ENCODE measurements at regions not wholly inside any gene's neighbourhood (a gene's known extent, or its start where the extent isn't known, plus 50 kb on each side); places are given as distances from the start of the nearest gene placed in this dataset.
A peak's percentile ranks its signal among the peaks of the same experiment; 100 is the strongest.

DNA sequence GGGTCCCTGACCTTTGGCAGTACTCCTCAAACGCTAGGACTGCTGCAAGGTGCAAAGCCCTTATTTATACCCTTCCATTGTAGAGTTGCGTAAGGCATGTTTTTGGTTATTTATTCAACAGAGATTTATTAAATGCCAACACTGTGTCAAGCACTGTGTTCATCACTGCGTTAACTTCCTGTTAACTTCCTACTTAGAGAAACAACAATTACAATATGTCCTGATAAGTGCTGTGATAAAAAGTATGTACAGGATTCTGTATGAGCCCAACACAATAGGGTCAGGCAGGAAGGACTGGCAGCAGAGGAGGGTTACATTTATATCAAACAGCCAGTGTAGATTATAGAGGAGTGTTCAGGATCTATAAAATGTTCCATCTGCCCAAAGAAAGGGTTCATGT lies 812.8 kb upstream of the API5 start:
- TF ChIP-seq POU2F2 (IDR thresholded peaks at IDR 0.05; ENCODE audit: low read depth, low read length) (no peak), PAX5 (IDR thresholded peaks at IDR 0.05; ENCODE audit: insufficient read depth, low read length, severe bottlenecking) (no peak), SPI1 (IDR thresholded peaks at IDR 0.05; ENCODE audit: low read depth, low read length) (no peak), TAF1 (IDR thresholded peaks at IDR 0.05; ENCODE audit: low read depth, low read length) (no peak), POLR2AphosphoS5 (IDR thresholded peaks at IDR 0.05; ENCODE audit: low read depth, low read length) (no peak), POLR2A (IDR thresholded peaks at IDR 0.05; ENCODE audit: low read depth, low read length) (no peak)
- FAIRE-seq (no peak), DNase-seq (ENCODE audit: insufficient read length, low spot score) (no peak)

DNA sequence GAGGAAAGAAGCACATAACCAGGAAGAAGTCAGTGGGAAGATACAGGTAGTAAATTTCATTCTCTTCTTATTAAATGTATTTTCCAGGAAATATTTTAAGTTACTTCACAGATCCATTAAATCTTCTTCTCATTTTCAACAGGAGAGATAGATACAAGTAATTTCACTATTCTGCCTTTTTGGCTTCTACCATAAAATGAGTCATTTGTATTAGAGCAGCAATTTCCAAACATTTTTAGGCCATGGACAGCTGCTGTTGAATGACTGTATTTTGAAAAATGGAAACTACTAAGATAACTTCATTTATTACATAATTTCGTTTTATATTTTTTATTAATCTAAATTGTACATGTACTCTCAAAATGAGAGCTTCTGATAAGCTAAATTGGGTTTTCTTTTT lies 809.6 kb upstream of the API5 start:
- TF ChIP-seq POLR2AphosphoS5 (IDR thresholded peaks at IDR 0.05; ENCODE audit: low read depth, low read length) (no peak), SPI1 (IDR thresholded peaks at IDR 0.05; ENCODE audit: low read depth, low read length) (no peak)
- FAIRE-seq = no peak

DNA sequence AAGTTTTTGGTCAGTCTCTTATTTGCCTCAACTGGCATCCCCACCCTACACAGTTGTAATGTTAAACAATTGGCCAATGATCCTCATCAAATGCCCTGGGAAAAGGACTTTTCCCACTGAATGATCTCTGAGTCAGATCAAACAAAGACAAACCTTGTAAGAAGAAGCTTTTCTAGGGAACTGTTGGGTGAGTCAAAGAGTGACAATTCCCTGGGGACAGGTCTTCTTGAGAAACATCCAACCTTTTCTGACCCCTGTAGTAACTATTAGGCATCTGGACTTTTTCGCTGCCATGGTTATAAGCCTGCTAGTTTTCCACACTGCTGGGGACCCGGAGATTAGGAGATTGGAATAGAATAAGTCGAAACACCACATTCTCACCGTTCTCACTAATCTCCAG lies 789.8 kb upstream of the API5 start:
- no peak for TF ChIP-seq SPI1 (IDR thresholded peaks at IDR 0.05; ENCODE audit: low read depth, low read length)
- TF ChIP-seq PAX5 (IDR thresholded peaks at IDR 0.05; ENCODE audit: insufficient read depth, low read length, severe bottlenecking) = no peak
- no peak for TF ChIP-seq POLR2A (IDR thresholded peaks at IDR 0.05; ENCODE audit: low read depth, low read length)
- TF ChIP-seq TAF1 (IDR thresholded peaks at IDR 0.05; ENCODE audit: low read depth, low read length) = no peak
- TF ChIP-seq POLR2AphosphoS5 (IDR thresholded peaks at IDR 0.05; ENCODE audit: low read depth, low read length) = no peak
- FAIRE-seq (no peak), DNase-seq (ENCODE audit: insufficient read length, low spot score) (no peak)

More for the DNA sequence above, 809.6 kb upstream of the API5 start:
- DNase-seq (ENCODE audit: insufficient read length, low spot score) = no peak

DNA sequence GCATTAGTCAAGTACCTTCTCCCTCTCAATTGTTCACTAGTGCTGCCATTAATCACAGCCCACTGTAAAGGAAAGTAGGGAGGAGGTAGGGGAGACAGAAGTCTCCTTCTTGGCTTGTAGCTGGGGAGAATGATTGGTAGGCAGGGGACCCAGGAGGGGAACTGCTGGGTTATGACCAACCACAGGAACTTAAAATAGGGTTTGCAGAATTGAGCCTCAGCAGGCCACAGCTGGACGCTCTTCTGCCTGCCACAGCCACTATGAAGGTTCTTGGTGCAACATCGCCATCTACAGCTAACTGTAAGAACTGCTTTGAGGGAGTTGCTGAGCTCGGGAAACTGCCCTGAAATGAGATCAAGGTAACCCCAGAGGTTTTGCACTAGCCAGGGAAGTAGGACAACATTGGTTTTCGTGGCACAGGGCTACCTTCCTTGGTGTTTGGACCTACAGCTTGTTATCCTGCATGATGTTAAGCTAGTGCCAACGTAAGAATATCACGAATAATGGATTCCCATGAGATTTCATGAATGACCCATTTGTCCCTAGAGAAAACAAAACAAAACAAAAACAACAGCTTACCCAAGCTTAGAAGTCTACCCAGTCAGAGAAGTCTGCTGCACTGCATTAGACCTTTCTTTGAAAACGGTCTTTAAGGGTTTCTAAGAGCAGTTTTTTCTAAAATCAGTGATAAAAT lies 787.1 kb upstream of the API5 start:
- peak; percentile 69 for FAIRE-seq
- no peak for TF ChIP-seq POLR2A (IDR thresholded peaks at IDR 0.05; ENCODE audit: low read depth, low read length)
- no peak for TF ChIP-seq TAF1 (IDR thresholded peaks at IDR 0.05; ENCODE audit: low read depth, low read length)
- no peak for TF ChIP-seq PAX5 (IDR thresholded peaks at IDR 0.05; ENCODE audit: insufficient read depth, low read length, severe bottlenecking)
- no peak for TF ChIP-seq SPI1 (IDR thresholded peaks at IDR 0.05; ENCODE audit: low read depth, low read length)
- no peak for TF ChIP-seq POU2F2 (IDR thresholded peaks at IDR 0.05; ENCODE audit: low read depth, low read length)
- no peak for TF ChIP-seq POLR2AphosphoS5 (IDR thresholded peaks at IDR 0.05; ENCODE audit: low read depth, low read length)
- DNase-seq (ENCODE audit: insufficient read length, low spot score) = peak; percentile 8

DNA sequence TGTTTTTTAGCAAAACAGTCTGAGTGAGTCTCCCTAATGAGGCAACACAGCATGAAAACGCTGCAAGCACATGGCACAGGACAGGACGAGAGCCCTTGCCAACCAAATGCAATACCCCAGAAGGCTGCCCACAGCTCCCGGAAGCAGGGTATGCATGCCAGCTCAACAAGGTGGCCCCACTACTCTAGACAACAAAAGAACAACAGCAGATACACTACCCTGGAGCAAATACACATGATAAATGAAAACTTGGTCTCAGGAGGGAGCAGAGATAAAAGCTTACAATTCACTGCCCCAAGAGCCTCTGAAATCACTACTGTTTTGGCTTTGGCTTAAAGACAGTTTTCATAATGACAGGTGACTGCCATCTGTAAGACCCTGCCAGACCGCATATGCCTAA lies 785.4 kb upstream of the API5 start:
- FAIRE-seq (no peak), DNase-seq (ENCODE audit: insufficient read length, low spot score) (no peak)
- TF ChIP-seq SPI1 (IDR thresholded peaks at IDR 0.05; ENCODE audit: low read depth, low read length) (no peak), TAF1 (IDR thresholded peaks at IDR 0.05; ENCODE audit: low read depth, low read length) (no peak), POU2F2 (IDR thresholded peaks at IDR 0.05; ENCODE audit: low read depth, low read length) (no peak), PAX5 (IDR thresholded peaks at IDR 0.05; ENCODE audit: insufficient read depth, low read length, severe bottlenecking) (no peak), POLR2AphosphoS5 (IDR thresholded peaks at IDR 0.05; ENCODE audit: low read depth, low read length) (no peak), POLR2A (IDR thresholded peaks at IDR 0.05; ENCODE audit: low read depth, low read length) (no peak)

DNA sequence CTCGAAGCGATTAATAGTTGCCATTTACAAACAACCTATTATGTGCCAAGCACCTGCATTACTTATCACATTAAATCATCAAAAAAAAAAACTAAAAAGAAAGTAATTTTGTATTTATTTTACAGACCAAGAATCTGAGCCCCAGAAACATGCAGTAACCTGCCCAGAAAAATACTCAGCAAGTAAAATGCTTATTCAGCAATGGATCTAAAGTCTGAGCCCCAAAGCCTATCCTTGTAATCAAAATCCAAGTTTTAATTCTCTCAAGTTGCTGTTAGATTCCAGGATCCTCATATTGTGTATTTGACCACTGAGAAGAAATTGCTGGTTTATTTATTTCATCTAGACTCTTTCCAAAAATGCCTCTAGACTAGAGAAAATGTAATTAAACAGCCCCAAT lies 783.3 kb upstream of the API5 start:
- FAIRE-seq (no peak), DNase-seq (ENCODE audit: insufficient read length, low spot score) (no peak)
- no peak for TF ChIP-seq TAF1 (IDR thresholded peaks at IDR 0.05; ENCODE audit: low read depth, low read length)
- TF ChIP-seq SPI1 (IDR thresholded peaks at IDR 0.05; ENCODE audit: low read depth, low read length) = no peak
- TF ChIP-seq POLR2A (IDR thresholded peaks at IDR 0.05; ENCODE audit: low read depth, low read length) = no peak

DNA sequence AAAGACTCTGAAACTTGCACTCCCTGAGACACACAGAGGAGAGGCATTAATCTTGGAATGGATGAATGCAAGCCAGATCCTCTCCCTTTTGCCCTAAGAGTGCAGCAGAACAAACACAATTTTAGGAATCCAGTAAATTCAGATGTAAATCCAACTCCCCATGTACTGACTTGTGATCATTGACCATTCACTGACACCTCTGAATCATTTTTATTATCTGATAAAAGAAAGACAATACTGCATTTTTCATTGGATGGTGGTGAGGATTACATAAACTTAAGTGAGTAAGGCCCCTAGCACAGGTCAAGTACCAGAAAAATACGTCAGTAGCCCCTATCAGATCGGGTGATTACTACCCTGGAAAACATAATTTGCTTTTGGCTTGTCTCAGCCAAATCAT lies 782.9 kb upstream of the API5 start:
- TF ChIP-seq TAF1 (IDR thresholded peaks at IDR 0.05; ENCODE audit: low read depth, low read length) = no peak
- no peak for TF ChIP-seq POLR2AphosphoS5 (IDR thresholded peaks at IDR 0.05; ENCODE audit: low read depth, low read length)
- TF ChIP-seq POLR2A (IDR thresholded peaks at IDR 0.05; ENCODE audit: low read depth, low read length) = no peak
- TF ChIP-seq SPI1 (IDR thresholded peaks at IDR 0.05; ENCODE audit: low read depth, low read length) = no peak
- no peak for TF ChIP-seq POU2F2 (IDR thresholded peaks at IDR 0.05; ENCODE audit: low read depth, low read length)
- no peak for TF ChIP-seq PAX5 (IDR thresholded peaks at IDR 0.05; ENCODE audit: insufficient read depth, low read length, severe bottlenecking)
- no peak for FAIRE-seq
- no peak for DNase-seq (ENCODE audit: insufficient read length, low spot score)

DNA sequence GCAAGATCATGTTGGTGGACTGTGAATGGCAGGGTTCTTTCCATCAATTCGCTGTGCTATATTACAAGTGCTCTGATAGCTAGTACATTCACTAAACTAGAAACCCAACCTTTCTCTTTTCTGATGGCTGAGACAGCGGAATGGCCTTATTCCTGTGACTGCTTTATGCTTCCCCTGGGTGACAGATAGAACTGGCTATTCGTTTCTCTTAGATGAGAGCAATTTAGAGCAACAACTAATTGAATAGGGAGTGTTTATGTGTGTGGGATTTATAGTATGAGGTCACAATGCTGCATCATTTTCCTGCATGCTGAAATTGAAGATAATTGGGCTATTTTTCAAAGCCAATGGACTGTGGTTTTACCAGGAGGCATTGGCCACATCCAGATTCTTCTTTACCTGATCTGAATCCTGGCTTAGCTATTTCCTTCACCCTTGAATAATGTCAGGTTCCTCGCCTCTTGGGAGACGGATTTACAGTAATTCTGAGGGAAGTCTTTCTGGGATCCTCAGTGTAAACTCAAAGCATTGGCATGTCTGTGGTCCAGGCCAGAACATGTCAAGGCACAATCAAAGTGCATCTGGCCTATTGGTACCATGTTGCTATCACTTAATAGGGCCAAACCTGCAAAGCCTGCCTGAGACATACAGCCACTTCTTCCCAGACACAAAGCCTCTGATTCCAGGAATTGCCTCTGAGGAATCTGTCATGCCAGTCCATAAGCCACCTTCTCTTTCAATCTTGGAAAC lies 775.0 kb upstream of the API5 start:
- no peak for DNase-seq (ENCODE audit: insufficient read length, low spot score)
- no peak for FAIRE-seq
- no peak for TF ChIP-seq TAF1 (IDR thresholded peaks at IDR 0.05; ENCODE audit: low read depth, low read length)
- no peak for TF ChIP-seq POLR2AphosphoS5 (IDR thresholded peaks at IDR 0.05; ENCODE audit: low read depth, low read length)
- no peak for TF ChIP-seq POU2F2 (IDR thresholded peaks at IDR 0.05; ENCODE audit: low read depth, low read length)

DNA sequence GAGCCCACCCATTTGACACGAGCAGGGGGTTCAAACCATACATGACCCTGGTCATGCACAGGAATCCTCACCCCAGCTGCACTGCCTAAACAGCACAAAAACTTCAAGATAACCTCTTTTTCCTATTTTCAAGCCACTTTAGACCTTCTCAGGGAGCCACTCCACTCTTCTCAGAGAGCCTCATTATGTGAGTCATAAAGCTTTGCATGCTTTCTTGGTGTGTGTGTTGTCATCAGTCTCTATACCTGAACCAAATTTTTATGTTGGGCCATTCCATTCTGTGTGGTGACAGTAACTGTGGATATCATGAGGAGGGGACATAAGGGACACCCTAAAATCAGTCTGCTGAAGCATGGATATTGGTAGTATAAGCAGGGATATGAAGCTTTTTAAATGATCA lies 769.5 kb upstream of the API5 start:
- TF ChIP-seq PAX5 (IDR thresholded peaks at IDR 0.05; ENCODE audit: insufficient read depth, low read length, severe bottlenecking) (no peak), POLR2A (IDR thresholded peaks at IDR 0.05; ENCODE audit: low read depth, low read length) (no peak), POU2F2 (IDR thresholded peaks at IDR 0.05; ENCODE audit: low read depth, low read length) (no peak), POLR2AphosphoS5 (IDR thresholded peaks at IDR 0.05; ENCODE audit: low read depth, low read length) (no peak)
- no peak for FAIRE-seq
- DNase-seq (ENCODE audit: insufficient read length, low spot score) = no peak

DNA sequence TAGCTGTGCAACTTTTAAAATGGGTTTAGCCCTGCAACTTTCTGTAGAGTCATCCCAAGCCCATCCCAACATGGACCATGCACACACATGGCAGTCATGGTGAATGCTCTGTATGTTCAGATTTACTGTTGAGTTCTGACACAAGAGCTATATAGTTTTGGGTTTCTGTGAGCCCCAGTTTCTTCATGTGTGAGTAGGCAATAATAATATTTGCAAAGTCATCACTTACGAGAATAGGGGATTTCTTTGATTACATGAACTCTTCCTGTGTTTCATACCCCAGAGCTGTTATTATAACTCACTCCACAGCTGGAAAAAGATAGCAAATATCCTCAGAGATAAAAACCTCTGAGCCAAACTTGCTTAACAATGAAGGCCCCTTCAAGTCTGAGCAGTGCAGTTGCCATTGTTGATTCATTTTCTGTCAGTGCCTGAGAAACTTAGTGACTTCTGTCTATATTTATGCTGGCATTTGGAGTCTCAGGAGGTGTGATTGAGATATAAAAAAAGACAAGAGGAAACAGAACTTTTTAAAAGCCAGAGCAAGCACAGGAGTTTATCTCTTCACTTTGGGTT lies 767.9 kb upstream of the API5 start:
- no peak for FAIRE-seq
- no peak for TF ChIP-seq POU2F2 (IDR thresholded peaks at IDR 0.05; ENCODE audit: low read depth, low read length)
- DNase-seq (ENCODE audit: insufficient read length, low spot score) = no peak

All from GM12891 (cell line).